NCI-H1092 treated with DMSO at 0.1 percent for 48 hours (cell line): ENCODE measurements at regions not wholly inside any gene's neighbourhood (a gene's known extent, or its start where the extent isn't known, plus 50 kb on each side); places are given as distances from the start of the nearest gene placed in this dataset.

Experiments
- DNase-seq: peaks from one replicate; lab custom pipeline; 2025; lab: John Stamatoyannopoulos, UW

DNA sequence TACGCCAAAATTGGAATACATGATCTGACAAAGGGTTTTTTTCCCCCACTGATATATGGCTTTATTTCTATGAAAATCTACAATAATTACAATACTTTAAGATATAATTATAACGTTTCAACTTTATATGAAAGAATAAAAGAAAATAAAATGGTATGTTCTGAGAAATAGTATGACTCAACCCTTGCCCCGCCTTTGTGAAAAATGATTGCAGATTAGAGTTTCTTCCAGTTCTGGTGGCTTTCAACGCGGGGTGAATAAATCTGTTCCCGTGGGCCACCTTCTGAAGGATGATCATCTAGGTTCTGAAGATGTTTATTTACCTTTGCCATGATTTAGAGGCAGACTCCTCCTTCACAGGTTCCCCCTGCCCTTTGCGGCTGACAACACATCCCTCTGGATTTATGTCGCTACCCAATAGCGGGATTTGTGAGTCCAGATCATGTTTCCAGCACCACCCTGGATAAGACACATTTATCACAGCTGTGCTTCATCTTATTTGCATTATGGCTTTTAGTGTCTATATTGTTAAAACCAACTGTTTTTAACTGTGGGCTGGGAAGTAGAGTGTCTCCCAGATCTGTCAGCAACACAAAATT, 607.0 kb upstream of the KIRREL3 start:
- no peak for DNase-seq

DNA sequence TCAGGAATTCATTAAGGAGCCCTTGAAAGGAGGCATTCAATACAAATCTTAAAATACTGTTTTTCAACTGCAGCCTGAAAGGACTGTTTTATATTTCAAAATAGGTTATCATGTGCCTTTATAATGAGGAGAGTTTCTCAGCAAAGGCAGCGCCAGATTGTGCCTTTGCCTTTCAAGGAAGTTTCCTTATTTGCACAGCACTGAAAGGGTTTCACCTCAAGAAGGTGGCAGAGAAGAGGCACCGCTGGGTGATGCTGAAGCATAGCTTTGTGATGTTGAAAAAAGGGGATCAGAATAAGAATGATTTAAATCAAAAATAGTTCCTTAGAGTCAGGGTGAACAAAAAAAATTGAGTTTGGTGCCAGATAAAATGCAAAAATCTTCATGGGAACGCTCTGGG, 601.0 kb upstream of the KIRREL3 start:
- no peak for DNase-seq

DNA sequence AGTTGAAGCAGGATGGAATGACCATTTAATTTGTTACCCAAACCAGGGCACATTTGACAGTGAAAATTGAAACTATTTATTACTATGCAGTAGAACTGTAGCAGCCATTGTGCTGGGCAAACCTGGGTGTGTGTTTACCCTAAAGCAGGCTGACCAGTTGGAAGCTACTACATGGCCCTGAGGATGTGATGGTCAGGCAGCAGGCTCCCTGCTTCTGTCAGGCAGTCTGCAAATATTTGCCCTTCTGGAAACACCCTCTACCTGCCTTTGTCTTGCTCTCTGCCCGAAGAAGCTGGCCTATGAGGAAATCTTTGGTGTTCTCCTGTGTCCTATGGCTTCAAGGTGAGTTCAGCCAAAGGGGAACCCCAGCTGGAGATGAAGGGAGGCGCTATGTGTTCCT, 600.1 kb upstream of the KIRREL3 start:
- no peak for DNase-seq

DNA sequence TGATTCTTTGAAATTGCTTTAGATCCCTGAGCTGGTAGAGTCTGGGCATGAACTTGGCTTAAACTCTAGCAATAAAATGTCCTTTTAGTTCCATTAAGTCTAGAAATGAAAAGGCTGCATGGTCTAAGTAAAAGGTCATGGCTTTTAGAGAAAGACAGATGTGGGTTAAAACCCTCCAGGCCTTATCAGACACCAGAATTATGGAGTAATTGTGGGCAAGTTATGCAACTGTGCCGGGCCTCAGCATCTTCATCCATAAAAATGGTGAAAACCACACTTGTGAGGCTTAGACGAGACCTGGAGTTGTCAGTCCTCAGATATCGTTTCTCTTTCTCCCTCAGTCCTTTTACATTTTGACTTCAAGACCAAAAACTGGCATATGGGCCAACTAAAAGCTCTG, 597.9 kb upstream of the KIRREL3 start:
- DNase-seq, result no peak

DNA sequence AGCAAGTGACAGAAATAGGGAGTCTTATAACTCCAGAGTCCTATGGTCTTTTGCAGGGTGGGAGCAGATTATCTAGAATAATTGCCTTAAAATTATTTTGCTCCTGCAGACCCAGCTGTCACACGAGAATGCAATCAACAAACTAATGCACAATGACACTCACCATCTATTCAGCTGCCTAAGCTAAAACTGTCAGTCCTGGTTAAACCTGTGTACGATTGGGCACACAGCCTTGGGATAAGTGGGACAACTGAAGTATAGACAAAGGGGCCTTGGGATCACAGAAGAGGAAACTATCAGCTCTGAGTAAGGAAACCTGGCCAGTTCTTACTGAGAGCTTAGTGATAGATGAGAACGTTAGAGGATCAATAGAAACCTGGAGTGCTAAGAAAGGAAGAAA, 595.9 kb upstream of the KIRREL3 start:
- DNase-seq, result no peak

DNA sequence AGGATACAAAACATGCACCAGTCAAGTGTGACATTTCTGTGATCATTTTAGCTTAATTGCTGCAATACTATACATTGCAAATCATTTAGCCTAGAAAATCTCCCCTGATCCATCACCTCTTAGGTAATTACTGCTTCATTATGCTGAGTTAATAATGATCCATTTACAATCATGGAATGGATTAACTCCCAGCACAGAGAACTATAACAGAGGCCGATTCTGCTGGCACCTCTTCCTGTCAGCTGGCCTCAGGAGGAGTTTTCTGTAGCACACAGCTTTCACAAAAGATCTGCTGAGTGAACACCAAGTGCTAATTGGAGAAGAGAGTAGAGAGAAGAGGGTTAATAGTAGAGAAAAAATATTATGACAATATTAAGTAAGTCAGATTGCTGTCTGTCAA, 591.8 kb upstream of the KIRREL3 start:
- no peak for DNase-seq

DNA sequence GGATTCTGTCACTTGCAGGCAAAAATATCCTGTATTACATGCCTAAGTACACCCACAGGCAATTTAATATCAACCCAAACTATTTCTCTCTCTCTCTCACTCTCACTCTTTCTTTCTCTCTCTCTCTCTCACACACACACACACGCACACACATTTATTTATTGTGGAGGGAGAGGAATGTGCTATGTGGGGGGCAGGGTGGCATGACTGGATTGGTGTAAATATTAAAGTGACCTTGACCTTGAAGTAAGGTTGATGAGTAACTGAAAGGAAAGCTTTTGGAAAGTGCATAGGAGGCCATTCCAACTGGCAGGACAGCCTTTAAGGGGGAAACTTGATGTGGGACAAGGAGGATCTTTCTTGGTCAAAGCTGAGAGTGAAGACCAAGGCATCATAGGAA, 589.7 kb upstream of the KIRREL3 start:
- no peak for DNase-seq

DNA sequence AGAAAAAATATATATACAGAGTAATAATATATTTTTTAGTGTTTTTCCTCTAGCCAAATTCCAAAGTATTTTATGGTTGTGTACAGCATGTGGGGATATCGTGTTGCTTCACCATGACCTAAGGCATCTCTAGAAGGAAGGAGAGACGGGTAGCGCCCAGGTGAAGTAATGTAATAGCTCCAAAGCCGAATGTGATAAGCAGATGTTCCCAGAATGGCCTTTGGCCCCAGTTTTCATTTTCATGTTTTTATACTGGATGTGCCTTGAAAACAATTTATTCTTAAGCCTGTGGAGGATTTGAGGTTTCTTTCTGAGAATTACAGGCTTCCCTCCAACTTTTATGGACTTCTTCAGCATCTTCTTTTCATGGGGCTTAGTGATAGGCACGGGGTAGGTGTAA, 587.9 kb upstream of the KIRREL3 start:
- DNase-seq, result no peak

DNA sequence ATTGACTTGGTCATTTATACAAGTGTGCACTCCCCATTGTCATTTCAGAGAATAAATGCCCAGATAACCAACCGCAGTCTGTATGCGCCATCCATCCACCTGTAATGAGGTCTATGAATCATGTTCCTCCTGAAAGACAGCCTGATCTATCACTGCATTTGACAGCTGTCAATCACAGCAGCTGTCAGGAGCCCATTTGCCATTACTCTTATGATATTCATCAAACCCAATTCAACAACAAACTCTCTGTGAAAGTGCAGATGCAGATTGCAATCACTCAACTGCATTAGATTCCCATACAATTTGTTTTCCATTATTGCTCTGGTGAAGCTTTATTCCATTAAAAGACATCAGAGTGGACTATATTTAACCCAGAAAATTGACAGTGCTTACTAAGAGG, 586.9 kb upstream of the KIRREL3 start:
- no peak for DNase-seq

DNA sequence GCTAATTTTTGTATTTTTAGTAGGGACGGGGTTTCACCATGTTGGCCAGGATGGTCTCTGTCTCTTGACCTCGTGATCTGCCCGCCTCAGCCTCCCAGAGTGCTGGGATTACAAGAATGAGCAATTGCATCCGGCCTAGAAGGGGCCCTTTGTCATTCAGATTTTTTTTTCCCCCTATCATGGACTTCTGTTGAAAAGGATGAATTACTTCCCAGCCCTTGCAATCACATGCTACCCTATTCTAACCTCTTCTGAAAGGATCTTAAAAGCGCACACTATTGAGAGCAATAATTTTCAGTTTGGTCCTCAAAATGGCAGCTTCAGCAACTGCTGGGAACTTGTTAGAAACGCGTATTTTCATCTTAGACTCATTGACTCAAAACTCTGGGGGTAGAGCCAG, 575.6 kb upstream of the KIRREL3 start:
- no peak for DNase-seq

DNA sequence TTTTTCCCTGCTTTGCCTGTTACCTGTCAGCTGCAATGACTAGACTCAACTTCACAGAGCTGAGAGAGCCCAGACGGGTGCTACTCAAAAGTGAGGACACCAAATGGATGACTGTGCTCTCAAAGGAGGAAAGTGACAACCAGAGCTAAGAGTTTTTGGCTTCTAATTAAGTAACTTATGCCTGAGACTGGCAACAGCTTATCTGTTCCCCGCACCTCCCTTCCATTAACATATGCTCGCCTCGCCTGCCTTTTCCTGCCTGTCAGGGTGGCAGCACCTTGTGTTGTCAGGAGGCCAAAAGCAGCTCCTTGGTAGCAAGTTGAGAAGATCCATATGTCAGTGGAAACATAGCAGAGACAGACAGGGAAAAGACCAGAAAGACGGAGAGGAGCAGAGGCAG, 573.9 kb upstream of the KIRREL3 start:
- DNase-seq, result no peak

DNA sequence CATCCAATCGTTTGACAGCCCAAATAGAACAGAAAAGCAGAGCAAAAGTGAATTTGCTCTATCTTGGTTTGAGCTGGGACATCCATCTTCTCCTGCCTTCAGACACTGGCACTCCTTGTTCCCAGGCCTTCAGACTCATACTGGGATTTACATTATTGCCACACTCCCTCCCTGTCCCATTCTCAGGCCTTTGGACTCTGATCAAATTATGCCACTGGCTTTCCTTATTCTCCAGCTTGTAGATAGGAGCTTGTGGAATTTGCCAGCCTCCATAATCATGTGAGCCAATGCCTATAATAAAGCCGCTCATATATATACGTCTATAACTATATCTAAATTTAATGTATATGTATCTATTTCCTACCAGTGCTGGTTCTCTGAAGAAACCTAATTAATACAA, 568.3 kb upstream of the KIRREL3 start:
- no peak for DNase-seq

DNA sequence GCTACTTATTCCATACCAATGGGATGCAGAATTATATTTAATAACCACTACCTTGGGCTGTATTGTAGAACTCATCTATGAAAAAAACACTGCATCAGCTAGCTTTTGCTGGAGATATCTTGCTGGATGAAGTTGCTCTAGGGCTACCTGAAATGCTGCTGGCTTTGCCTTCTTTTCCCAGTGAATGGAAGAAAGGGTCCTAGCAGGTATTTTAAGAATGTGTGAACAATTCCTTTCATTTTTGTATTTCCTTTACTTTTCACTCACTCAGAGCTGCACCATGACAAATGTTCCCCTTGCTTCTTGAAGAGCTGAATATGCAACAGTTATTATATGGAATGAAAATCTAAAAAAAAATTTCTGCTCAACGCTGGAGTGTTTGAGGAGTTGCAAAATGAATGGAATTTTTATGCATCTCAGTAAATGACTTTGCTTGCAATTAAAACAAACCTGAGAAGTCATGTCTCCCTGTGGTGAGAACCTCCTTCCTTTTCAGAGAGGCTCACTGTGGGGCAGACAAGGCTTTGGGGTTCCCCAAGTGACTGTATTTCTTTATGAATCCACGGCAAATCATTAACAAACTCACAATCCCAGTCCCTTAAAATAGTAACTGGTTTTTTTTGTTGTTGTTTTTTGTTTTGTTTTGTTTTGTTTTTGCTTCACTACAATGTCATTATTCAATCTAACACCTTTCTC, 566.8 kb upstream of the KIRREL3 start:
- no peak for DNase-seq

DNA sequence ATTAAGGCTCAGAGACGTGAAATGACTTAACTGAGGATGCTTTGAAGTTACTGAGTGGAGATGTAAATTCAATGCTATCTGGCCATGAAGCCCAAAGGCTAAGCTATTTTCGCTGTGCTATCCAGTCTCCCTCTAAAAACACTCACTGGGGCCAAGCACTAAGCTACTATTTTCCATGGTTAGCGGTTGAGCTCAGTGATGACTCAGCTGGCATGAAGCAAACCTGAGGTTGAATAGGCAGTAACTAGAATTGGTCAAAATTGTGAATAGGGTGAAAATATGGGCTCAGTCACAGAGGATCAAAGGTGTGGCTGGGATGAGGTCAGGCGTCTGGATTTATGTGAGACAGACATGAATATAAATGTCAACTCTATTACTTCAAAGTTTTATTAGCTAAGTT, 564.2 kb upstream of the KIRREL3 start:
- DNase-seq, result no peak

DNA sequence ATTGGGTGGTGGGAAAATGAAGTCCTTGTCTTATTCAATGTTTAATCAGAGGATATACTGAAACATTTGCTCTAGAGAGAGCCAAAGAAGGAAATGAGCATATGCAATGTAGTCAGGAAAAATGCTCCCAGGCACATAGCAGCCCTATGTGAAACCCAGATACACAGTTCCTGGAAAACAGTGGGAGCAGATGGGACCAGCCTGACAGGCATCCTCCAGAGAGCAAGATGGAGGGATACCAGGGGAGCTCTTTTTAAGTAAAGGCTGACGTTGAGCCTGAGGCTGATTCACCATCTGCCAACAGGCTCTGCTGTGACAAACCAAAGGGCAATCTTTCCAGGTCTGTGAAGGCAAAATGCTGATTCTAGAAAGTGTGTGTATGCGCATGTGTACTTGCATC, 559.4 kb upstream of the KIRREL3 start:
- DNase-seq, result no peak

DNA sequence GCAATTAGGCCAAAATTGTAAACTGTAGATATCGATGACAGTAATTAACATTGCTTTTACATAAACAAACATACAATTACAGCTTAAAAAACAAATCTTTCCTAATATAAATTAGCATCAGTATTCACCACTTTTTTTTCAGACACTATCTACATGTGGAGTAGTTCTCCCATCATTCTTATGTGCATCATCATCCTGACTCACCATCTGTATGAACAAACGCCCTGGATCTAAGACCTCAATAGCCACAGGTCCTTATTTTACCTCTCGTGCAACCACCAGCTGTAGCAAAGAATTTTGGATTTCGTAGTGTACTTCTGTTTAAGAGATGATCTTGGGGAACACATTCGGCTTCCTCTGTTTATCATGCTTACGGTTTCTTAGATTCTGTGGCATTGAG, 551.9 kb upstream of the KIRREL3 start:
- DNase-seq, result no peak

DNA sequence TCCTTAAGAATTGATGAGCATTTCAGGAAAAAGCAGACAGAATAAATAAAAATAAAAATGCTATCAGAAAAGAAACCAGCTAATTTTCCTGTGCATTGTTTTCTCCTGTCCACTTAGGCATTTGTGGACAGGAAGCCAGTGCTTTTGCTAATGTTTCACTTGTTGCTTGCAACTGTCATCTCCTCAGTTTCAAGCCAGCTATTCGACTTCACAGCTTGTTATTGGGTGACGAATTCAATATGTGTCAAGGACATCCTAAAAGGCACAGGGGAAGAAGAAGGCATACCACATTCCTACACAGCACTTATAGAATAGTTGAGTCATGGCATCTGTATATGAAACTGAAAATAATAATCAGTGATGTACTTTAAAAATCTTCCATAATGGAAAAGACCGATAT, 530.6 kb upstream of the KIRREL3 start:
- DNase-seq, result no peak

DNA sequence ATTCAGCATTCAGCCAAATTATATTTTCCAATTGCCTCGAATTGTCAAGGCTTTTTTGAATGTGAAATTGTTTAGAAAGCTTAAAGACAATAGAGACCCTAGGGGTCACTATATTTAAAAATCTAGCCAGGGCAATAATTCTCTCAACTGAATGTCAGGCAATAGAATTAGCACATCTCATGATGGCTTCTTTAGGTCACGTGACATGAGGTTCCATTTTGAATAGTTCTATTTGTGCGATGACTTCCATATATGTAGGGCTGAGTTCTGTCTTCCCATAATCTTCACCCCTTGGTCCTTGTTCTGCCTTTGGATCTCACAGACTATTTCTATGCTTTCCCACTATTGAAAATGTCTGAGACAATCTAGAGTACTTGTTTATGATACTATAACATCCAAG, 527.7 kb upstream of the KIRREL3 start:
- DNase-seq, result no peak

DNA sequence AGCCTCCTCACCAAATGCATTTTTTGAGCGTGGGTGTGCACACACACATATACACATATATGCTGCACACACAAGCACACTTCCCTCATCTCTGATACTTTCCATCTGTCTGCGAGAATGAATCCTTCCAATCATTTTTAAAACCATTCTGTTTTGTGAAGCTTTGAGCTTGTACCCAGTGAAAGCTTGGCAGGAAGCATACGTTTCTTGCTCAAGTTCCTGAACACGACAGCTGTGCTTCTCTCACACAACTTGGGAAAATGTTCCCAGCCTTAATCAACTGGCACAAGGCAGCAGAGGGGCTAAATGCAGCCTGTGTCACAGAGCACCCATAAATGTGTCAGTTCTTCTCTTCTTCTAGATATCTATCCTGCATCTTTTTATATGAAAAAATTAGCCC, 524.0 kb upstream of the KIRREL3 start:
- DNase-seq, result no peak

DNA sequence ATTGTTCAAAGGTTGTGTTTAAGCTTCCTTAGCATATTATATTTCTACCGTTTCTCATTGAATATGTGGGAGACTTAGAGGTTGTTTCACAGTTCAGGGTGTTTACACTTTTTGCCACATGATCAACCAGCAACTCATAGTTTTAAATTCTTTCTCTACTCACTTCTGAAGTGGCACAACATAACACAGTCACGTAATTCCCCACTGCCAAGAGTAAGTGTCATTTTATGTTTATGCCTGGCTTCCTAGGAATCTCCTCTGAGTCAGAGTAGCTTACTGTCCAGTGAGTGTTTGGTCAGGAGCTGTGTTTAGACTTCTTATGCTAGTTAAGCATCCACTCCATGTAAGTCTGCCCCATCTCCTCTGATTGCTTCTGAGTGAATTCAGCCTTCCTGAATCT, 520.8 kb upstream of the KIRREL3 start:
- no peak for DNase-seq

DNA sequence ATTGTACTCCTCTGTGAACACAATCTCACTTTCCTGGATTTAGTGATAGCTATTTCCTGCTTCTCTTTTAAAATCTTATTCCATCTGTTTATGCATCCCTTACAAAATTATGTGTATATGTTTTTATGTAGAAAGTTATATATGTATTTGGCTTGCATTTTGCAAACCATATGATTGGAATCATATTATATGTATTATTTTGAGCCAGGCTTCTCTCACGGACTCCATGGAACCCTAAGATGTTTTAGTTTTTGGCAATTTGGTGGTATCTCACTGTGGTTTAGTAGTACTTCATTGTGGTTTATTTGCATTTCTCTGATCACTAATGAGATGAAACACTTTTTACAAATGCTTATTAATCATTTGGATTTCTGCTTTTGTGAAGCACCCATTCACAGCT, 507.3 kb upstream of the KIRREL3 start:
- no peak for DNase-seq

DNA sequence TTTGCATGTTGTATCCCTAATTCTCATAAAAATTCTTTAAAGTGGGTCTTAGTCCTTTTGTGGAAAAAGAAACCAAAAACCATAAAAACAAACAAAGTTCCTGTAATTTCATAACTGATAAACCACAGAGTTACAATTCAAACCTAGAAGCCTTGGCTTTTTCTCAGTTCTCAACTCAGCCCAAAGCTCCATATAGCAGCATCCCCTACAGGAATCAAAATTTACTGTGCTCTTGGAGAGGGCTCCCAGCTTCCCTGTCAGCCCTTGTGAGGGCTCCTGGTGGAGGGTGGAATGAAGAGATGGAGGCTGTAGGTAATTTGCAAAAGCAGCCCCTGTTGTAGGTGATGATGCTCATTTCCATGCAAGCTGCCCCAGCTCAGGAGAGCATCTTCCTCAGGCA, 506.1 kb upstream of the KIRREL3 start:
- DNase-seq, result no peak

DNA sequence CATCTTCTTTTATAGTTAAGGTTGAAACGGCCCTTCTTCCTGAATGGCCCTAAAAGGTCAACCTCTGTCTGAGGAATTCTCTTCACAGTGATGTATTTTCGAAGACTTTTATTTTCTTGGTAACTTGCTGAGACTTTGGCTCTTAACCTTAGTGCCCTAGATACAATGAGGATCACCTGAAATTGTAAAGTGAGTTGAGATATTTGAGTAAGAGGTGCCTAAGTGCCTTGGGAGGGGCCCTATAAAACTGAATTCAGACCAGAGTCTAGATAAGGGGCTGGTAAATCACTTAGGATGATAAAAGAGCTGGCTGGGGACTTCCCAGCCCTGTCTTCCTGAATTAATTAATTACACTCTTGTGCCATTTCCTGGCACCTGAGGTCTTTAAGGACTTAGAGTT, 505.6 kb upstream of the KIRREL3 start:
- DNase-seq, result no peak

DNA sequence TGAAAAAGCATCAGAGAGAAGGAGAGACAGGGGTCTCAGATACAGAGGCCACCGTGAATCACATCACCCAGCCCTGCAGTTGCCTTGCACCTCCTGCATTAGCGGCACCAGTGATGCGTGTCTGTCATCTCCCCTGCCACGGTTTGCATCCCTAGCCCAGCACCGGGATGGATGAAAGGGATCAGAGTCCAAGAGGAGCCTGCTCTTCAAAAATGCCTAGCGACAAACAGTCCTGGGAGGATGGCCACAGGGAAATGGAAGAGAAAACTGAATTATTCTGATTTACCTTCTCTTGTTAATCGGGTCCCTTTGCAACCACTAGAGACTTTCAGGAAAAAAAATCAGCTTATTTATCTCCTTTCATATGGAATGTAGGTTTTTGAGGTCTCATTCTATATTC, 495.6 kb upstream of the KIRREL3 start:
- no peak for DNase-seq
